ENCODE measurements at regions not wholly inside any gene's neighbourhood (a gene's known extent, or its start where the extent isn't known, plus 50 kb on each side); places are given as distances from the start of the nearest gene placed in this dataset.

GRCh38 chr19:29372091-29372415 is 153.7 kb upstream of the VSTM2B start:
- TF ChIP-seq REST (IDR thresholded peaks at IDR 0.05; ENCODE audit: borderline replicate concordance) (no peak), EP300 (conservative IDR thresholded peaks at IDR 0.05; ENCODE audit: poor library complexity, severe bottlenecking) (no peak), CTCF (IDR thresholded peaks at IDR 0.05; ENCODE audit: poor library complexity, severe bottlenecking) (no peak), MXI1 (conservative IDR thresholded peaks at IDR 0.05; ENCODE audit: poor library complexity, severe bottlenecking) (no peak), POLR2AphosphoS5 (IDR thresholded peaks at IDR 0.05) (no peak), EZH2 (IDR thresholded peaks at IDR 0.05; ENCODE audit: borderline replicate concordance, insufficient read depth, low read length, poor library complexity, severe bottlenecking) (no peak), SMC3 (conservative IDR thresholded peaks at IDR 0.05; ENCODE audit: poor library complexity) (no peak), RAD21 (conservative IDR thresholded peaks at IDR 0.05) (no peak), TAF1 (IDR thresholded peaks at IDR 0.05; ENCODE audit: low read depth) (no peak)

Measured in neural cell (in vitro differentiated cells).